HG03025 (cell line): ENCODE measurements at regions not wholly inside any gene's neighbourhood (a gene's known extent, or its start where the extent isn't known, plus 50 kb on each side); places are given as distances from the start of the nearest gene placed in this dataset.
"Not testable (repeated sequence)": the region's sequence is repeated elsewhere in the genome, so short reads cannot be mapped to it uniquely, and the experiment has no call there.

Source experiments
- ATAC-seq: cut with Tn5 transposase; IDR thresholded peaks from one replicate; pipeline ENCODE4 v1.9.1; 2021; ENCODE audit warnings: mild to moderate bottlenecking, moderate library complexity; ENCODE audit not compliant: unreplicated experiment, low FRiP score

DNA sequence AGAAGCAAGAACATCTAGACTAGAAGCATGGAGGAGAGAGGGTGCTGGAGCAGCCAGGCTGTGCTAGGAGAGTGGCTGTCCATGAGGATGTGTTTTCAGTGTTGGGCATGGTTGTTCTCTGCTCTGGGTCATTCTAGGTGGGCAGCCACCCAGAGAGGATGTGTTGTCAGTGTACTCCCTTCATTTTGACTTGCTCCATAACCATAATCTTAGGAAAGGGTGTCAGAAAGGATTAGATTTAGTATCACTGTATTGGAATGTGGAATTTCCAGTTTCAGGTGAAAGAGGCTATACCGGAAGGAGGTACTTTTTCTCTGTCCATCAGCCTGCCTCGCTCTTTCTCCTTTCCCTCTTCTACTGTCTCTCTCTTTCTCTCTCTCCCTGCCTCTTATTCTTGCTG, 474.5 kb upstream of the PODXL start:
- no peak for ATAC-seq

GRCh38 chr7:132030086-132030568, 473.7 kb upstream of the PODXL start:
- ATAC-seq, result no peak

DNA sequence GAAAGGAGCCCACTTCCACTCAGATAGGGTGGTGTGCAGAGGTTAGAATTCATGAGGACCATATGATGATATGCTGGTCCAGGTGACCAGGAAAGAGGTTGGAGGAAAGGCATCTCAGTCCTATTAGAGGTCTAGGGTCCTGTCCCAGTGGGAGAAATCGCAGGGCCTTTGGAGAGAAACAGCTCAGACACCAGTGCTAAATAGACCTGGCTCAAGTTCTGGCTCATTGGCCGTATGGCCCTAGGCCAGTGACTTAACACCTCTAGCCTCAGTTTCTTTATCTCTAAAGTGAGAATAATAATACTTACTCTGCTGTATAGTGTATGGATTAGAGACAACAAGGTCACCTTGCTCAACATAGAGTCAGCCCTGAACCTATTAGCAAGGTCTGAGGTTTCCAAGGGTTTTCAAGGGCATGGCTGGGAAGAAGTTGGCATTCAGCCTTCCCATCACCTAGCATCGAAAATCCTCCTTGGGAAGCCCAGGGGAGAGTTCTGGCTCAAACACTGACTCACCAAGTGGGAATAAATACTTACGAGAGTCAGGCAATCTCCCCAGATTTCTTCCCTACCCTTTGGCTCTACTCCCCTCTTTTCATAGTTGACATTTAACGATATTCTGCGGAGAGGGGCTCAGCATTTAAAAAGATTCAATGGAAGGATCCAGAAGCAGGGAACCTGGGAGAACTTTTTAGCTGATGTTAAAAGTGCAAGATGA, 473.1 kb upstream of the PODXL start:
- no peak for ATAC-seq

DNA sequence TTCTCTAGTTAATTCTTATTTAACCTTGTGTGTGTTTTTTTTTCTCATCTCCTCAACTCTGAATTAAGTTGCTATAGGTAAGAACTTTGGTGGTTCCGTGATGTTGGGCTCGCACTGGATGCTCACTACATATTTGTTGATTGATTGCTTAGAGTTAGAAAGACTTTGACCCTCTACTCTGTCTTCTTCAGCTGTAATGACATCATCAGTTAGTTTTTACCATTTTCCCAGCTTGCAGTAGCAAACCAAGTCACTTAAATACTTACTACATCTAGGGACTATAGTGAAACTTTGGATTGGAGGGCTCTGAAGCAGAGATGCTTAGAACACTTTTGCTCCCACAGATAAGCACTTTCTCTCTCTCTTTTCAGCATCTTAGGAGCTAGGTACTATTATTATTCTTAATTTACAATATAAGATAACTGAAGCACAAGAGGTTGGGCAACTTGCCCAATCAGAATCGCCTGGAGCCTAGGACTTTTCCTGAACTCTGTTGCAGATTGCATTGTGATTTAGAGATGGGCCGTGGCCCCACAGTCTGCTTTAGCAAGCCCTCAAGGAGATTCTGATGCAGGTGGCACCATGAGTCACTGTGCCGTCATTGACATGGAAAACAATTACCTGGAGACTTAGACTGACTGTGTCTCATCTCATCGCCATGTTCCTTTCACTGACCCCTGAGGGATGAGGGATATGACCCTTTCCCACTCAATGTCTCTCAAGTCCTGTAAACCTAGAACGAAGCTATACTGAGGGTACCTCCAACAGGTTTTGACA, 471.9 kb upstream of the PODXL start:
- no peak for ATAC-seq

- no peak for ATAC-seq
Observed at GRCh38 chr7:132024290-132024689, 467.9 kb upstream of the PODXL start.

- ATAC-seq, result no peak
Observed at GRCh38 chr7:132023466-132023865, 467.0 kb upstream of the PODXL start.

- no peak for ATAC-seq
Observed at GRCh38 chr7:132022188-132022587, 465.8 kb upstream of the PODXL start.

DNA sequence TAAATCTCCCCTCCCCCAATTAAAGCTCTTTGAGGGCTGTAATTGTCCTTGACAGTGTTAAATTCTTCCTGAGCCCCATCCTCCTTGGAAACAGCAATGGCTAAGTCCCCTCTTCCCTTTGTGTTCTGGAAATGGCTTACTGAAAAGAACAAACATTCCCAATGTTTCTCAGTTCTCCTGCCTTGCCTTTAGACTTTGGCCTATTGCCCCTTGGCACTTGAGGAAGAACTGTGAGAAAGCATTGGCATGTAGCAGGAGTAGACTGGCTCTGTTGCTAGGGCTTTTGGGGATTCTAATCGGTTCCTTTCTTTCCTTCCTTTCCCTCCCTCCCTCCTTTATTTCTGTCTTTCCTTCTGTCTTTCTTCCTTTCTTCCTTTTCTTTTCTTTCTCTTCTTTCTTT, 463.3 kb upstream of the PODXL start:
- ATAC-seq, result no peak

DNA sequence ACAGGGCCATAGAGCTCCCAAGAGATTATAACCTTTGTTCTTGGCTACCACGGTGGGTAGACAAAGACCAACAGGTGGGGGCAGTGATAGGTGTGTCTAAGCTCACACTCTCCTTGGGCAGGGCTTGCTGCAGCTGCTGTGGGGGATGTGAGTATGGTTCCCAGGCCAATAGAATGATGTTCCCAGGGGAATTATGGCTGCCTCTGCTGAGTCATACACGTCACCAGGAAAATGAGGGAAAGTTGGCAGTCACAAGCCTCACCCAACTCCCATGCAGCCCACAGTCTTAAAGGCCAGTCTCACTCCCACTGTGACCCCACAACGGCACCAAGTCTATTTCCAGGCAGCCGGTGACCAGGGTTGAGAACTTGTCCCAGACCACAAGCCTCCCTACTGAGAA, 453.4 kb upstream of the PODXL start:
- no peak for ATAC-seq

GRCh38 chr7:132004529-132004928, 448.1 kb upstream of the PODXL start:
- no peak for ATAC-seq

- no peak for ATAC-seq
Observed at GRCh38 chr7:132002343-132002968, 446.0 kb upstream of the PODXL start.

- no peak for ATAC-seq
Observed at GRCh38 chr7:132001146-132001545, 444.7 kb upstream of the PODXL start.

DNA sequence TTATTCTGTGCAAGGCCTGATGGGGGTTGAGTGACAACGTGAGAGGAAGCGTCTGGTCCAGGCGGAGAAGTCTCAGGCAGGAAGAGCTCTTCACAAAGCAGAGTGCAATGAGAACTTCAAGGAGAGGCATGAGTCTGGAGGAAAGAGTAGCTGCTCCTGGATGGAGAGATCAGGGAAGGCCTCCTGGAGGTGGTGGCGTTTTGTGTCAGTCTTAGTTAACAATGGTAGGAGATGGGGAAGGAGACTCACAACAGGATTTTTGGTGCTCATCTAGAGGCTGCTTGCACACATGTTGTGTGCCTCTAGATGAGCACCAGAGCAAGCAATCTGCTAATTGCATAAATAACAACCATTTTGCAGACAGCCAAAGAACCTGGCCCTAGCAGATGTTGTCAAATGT, 442.8 kb upstream of the PODXL start:
- no peak for ATAC-seq

DNA sequence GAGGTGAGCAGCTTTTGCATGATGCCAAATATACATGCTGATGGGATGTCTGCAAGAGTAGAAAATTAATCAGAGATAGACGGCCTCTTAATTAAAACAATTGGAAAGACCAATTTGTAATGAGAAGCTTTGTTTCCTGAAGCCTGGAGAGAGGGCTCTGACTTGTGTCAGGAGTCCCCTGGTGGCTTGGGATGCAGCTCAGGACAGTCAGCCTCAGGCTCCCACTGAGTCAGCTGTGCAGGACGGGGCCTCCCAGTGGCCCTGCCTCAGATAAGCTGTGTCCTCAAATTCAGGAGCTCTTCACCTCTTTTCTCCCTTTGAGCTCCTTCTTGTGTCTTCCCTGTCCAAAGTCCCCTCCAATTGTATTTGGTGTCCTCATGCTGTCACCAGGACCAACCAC, 438.9 kb upstream of the PODXL start:
- ATAC-seq, result no peak

- ATAC-seq, result not testable (repeated sequence)
Observed at GRCh38 chr7:131981069-131981468, 424.6 kb upstream of the PODXL start.

DNA sequence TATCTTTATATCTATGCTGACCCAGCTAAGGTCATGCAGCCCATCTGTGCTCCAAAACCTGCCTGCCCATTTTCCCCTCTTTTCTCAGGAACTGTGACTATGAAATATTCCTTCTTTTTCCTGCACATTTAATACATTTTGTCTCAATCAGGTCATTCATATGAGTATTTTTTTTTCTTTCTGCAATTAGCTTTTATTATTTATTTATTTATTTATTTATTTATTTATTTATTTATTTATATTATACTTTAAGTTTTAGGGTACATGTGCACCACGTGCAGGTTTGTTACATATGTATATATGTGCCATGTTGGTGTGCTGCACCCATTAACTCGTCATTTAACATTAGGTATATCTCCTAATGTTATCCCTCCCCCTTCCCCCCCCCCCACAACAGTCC, 421.7 kb upstream of the PODXL start:
- ATAC-seq, result not testable (repeated sequence)

DNA sequence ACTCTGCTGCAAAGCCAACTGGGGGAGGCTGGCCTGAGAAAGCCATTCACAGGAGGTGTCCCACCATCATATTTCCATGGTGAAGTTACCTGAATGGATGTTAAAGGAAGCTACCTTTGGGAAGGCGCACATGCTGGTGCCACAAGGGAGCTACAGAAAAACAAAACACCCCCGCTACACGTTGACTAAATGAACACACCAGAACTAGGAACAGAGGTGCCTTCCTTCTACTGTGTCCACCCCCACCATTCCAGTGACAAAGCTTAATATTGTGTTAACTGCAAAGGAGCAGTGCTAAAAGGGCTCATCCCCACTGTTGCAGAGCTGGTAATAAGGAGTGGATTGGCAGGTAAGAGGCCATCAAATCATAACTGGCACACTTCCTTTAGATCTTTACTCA, 420.0 kb upstream of the PODXL start:
- ATAC-seq, result no peak

DNA sequence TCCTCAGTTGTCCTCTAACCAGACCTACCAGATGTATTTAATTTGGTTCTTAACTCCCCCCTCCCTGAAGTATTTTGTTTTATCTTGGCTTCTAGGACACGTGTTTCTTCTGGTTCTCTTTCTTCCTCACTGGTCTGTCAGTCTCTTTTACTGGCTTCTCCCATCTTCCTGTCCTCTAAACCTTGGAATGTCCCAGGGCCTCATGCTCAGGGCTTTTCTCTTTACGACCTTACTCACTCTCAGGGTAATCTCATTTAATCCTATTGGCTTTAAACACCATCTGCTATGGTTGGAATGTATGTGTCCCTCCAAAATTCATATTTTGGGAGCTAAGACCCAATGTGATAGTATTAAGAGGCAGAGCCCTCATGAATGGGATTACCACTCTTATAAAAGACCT, 418.2 kb upstream of the PODXL start:
- ATAC-seq, result no peak

DNA sequence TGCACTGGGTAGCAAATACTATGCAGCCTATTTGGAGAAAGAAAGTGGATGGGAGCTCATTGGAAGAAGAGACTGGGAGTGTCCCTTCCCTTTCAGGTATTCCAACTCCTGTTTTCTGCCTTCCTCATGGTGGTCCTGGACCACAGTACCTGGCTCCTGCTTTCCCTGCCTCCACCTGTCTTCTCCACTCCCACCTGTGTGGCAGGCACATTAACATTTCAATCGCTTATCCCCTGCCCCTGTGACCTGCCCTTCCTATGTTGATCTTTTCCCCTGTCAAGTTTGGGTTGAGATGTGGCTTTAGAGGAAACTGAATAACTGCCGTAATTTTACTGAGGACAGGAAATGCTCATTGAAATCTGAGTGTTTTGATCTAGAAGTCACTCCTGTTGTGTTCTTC, 415.8 kb upstream of the PODXL start:
- no peak for ATAC-seq

- no peak for ATAC-seq
Observed at GRCh38 chr7:131970602-131971001, 414.2 kb upstream of the PODXL start.

DNA sequence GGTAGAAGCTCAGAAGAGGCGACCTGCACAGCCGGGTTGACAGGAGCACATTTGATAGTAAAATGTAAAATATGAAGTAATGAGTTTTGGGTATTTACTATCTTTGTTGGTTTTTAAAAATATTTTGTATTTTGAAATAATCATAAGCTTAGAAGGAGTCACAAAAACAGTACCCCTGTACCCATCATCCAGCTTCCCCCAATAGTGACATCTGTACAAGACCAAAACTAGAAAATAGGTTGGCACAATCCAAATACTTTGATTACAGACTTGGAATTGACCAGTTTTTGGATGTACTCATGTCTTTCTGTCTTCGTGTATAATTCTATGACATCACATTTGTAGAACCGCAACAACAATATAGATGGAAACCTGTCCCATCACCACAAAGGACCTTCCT, 413.1 kb upstream of the PODXL start:
- no peak for ATAC-seq
